GM19099 (cell line): ENCODE measurements at regions not wholly inside any gene's neighbourhood (a gene's known extent, or its start where the extent isn't known, plus 50 kb on each side); places are given as distances from the start of the nearest gene placed in this dataset.

ENCODE experiments used
- POLR2A ChIP-seq: IDR thresholded peaks from 3 replicates; pipeline ENCODE4 v1.6.1; 2011; ENCODE audit warnings: low read depth; ENCODE audit not compliant: insufficient read length; ENCODE audit errors: extremely low read depth

DNA sequence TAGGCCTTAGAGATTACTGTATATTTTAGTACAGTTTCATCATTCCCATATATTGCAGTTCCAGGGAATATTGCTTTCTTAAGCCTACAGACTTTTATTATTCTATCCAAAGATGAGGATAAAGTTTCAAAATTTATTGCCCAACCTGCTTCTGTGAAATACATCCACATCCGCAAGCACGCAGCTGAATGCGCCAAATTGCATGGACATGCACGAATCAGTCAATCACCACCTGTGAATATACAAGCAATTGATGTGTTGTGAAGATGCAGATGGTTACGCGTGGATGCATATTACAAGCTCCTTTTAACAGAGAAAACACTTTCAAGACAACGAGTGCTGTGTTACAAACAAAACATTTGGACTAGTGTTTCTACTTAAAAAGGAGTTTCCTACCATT is 577.8 kb upstream of the PLXNA2 start:
- TF ChIP-seq POLR2A, result no peak

DNA sequence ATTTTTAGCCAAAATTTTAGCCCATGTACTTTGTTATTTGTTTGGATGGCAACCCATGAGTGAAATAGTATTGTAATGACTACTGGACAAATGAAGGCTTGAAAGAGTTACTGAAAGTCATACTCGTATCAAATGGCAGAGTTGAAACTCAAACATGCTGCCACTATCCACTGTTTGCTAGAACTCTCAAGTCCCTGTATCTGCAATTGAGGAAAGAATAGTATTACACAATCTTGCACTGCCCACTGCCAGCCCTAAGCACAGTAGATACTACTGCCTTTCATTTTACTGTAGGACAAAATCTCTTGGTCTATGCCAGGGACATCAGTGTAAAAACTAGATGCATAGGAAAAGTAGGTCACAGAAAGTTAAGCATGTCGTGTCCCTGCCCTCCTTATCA is 581.1 kb upstream of the PLXNA2 start:
- TF ChIP-seq POLR2A, result no peak

DNA sequence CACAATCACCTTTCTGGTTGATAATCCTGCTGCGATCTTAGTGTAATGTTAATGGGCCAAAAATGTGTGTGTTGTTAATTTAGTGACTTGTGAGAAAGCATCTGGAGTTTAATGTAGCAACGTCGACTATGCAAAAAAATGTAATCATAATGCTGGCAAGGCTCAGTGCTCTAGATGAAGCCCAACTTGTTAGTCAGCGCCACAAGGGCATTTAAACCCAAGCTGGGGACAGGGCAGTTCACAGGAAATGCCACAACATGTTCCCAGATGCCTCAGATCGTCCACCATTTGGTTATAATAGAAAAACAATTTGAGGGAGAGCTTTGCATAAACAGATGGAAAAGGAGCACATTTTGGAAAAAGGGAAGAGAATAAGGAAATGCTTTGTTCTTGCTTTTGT is 585.4 kb upstream of the PLXNA2 start:
- TF ChIP-seq POLR2A, result no peak

DNA sequence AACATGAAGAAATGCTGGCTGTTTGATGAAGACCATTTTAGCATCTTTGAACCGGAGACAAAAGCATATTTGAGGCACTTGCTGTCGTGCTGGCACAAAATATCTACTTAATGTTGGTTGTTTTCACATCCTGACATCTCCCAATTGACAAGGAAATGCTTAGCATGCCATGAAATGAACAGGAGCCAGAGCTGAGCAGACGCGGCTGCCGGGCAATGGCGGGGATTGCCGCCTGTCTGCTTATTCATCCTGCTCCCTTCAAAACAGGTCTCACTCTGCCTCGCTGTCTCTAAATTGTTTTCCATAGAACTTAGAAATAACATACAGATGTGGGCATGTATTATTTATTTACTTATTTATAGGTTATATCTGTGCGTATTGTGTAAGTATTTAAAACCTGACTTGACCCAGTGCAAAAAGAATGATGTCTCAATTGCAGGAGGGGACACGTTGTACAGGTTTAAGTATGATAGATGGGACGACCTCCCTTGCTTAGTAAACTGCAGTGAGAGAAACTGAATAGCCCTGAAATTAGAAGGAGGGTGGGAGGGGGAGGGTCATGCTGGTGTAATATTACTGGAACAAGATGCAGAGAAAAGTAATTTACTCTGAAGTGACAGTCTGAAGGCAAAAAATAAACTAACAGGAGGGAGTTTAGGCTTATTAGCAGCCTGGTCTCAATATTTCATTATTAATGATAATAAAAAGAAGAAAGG is 590.4 kb upstream of the PLXNA2 start:
- TF ChIP-seq POLR2A, result no peak

DNA sequence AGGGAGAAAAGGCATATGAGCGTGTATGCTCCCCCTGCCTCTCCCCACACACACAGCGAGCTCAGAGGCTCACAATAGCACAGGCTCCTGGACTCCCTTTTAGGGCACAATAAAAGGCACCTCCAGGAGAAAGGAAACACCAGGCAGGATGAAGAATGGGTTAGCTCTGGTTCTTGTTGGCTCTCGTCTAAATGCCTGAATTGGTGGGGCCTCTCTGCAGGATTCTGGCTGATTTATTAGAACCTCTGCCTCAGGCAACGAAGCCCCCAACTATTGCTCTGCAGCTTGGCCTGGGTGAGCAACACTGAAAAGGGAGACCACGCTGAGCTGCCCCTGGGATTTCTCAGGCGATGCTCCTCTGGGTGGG is 590.9 kb upstream of the PLXNA2 start:
- TF ChIP-seq POLR2A, result no peak

DNA sequence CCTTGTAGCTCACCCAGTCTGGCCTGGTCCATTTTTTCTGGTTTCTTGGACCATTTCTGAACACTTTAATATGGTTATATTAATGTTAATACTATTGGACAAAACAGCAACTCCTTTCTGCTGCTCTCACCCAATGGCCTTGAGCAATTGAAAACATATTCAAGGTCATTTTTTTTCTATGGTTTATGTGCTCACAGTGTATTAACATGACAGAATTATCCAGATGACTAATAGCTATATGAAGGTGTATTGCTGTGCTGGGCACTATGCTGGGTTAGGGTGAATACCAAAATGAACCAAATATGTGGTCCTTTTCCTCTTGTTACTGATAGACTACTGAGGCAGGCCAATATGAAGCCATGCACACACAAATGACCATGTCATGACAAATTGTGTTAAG is 591.6 kb upstream of the PLXNA2 start:
- no peak for TF ChIP-seq POLR2A

DNA sequence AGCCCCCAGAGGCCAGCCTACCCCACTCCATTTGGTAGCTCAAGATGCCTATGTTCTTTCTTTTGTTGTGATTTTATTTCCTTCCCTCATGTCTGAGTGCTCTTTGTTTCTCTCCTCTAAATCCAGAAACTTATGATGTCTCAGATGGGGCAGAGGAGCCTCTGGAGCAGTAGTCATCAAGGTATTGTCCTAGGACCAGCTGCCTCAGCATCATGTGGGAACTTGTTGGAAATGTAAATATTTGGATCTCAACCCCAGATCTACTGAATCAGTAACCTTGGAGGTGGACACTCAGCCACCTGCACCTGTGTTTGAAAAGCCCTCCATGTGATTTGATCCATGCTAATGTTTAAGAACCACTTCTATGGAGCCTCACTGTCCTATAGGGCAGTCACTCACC is 593.1 kb upstream of the PLXNA2 start:
- TF ChIP-seq POLR2A, result no peak

DNA sequence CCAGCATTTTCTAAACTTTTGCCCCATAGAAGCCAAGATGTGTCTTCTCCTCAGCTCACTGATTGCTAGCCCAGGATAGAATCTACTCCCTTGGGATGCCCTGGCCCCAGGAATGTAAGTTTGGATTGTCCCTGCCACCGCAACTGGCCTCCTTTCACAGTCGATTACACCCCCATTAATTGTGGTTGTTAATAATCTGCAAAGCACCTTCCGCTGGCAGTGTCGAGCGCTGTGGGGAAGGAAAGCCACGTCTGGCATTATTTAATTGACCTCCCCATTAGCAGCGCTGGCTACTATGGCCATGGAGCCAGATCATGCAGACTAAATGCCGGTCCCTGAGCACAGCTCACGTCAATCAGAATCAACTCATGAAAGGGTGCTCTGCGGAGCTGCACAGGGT is 597.3 kb upstream of the PLXNA2 start:
- no peak for TF ChIP-seq POLR2A

DNA sequence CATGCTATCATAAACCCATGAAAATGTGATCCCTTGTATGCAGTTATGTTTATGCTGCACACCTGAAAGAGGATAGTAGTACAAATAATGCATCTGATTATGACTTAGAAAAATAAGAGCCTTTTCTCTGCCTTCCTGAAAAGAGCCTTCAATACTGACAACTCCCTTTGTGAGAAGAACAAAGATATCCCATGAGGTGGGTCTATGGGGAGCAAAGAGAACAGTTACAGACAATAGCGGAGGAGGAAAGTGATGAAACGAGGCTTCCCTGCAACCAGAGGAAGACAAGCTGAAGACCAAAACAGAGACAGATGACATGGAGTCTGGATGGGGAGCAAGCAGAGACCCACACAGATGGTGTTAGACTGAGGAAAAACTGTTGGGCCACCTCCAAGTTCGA is 598.3 kb upstream of the PLXNA2 start:
- TF ChIP-seq POLR2A, result no peak

DNA sequence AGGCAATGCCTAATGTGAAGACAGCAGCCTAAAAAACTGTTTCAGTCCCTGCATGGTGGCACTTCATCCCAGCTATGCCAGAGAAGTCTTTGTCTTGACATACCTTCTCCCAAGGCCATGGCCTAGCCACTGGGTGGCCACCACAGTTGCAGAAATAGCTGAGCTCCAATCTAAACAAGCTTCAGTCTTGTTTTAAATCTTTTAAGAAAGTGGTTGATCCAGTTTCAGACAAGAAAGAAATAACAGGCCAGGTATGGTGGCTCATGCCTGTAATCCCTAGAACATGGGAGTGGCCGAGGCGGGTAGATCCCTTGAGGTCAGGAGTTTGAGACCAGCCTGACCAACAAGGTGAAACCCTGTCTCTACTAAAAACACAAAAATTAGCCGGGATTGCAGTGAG is 600.0 kb upstream of the PLXNA2 start:
- no peak for TF ChIP-seq POLR2A

DNA sequence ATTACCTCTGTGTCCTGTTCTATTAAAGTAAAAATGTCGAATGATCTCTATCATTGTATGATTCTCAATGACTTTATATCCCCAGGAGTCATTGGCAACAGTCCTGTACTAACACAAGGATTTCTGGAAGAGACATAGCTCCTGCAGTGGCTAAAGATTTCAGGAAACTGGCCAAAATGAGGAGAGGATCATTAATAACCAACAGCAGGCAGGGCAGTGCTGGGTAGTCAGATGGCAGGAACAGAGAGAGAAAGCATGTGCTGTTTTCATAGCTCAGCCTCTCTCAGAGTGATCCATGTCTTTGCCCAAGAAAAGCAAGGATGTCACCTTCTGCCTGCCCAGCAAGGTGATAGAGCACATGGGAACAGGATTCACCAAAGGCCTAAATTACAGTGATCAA is 604.7 kb upstream of the PLXNA2 start:
- TF ChIP-seq POLR2A, result no peak

DNA sequence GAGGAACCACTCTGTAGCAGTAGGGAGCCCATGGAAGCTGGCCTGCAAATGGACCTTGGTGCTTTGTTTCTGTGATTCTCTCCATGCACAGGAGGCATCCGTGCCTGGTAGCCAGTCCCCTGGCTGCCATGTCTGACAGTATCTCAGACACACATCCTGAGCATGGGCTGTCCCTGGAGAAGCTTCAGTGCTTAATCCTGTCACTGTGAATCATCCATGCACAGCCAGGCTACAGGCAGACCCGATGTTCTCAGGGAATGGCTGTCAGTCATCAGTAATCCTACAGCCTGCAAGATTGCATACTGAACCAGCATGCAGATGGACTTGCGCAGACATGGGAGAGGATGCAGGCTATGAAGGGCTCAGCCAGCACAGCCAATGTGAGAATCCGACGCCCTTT is 606.3 kb upstream of the PLXNA2 start:
- no peak for TF ChIP-seq POLR2A

DNA sequence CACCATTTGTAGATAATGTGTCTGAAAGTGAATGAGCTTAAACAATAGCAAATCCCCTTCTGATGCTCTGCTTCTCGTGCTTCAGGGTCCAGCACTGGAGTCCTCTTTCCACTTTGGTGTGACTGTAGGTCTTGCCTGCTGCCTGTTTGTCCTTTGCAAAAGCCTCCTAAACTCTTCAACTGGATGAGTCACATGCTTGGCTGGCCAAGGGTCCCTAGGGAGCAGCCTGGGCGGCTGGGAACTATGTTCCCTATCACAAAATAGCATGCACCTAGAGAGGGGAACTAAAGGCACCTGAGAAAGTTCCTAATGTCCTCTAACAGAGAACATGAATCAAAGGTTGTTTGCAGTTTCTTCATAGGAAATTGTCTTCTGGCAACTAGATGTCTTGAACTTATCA is 607.2 kb upstream of the PLXNA2 start:
- TF ChIP-seq POLR2A, result no peak

DNA sequence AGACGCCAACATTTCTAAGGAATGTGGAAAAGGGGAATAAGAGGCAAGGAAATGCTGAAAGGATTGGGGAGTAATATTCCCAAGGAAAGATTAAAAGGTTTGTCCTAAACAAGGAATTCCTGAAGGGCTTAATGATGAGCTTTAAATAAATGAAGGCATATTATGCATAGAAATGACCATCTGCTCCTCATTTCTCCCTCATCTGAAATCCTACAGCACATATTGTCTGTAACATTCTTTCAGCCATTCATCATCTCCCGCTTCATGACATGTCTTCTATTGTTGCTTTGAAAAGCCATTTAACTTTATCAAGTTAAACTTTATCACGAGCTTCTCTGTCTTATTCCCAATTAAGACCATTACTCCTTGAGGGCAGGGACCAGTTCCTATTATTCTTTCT is 608.7 kb upstream of the PLXNA2 start:
- no peak for TF ChIP-seq POLR2A

DNA sequence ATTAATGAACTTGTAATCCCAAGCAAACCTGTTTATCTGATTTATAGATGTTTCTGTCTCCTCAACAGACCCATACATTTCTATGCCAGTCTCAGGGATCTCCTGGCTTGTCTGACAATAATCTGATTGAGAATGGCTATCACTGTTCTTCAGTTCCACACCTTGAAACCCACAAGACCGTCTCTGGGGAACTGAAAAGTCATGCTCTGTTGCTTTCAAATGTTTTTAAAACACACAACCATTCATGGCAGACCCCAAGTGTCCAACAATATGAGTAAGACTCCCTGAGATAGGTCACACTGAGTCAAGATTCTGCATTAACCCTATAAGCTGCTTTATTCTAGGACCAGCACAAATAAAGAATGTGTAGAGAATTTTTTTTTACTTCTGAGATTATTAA is 611.2 kb upstream of the PLXNA2 start:
- TF ChIP-seq POLR2A, result no peak

DNA sequence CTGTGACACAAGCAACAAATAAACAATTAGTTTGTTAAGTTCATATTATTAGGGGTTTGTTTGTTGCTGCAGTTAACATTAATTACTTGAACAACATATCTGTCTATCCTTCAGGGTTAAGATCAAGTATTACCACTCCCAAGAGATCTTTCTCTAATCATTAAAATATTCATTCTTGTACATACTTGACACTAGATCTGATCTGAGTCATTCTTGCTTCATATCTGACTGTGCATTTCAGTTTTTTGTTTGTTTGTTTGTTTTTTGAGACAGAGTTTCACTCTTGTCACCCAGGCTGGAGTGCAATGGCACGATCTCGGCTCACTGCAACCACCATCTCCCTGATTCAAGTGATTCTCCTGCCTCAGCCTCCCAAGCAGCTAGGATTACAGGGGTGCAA is 613.3 kb upstream of the PLXNA2 start:
- no peak for TF ChIP-seq POLR2A

DNA sequence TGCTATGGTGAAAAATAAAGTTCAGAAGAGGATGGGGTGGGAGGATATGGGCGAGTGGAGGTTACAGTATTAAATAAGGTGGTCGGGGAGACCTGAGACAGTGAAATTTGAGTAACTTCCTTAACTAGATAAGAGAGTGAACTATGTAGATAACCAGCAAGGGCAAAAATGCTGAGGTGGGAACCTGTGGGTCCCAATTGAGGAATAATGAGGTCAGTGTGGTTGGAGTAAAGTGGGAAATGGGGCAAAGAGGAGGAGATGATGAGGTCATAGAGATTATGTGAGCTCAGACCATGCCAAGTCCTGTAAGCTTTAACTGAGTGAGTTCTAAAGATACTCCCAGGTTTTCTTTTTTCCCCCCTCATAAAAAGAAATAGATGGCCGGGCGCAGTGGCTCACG is 614.6 kb upstream of the PLXNA2 start:
- no peak for TF ChIP-seq POLR2A
